ENCODE measurements at regions not wholly inside any gene's neighbourhood (a gene's known extent, or its start where the extent isn't known, plus 50 kb on each side); places are given as distances from the start of the nearest gene placed in this dataset.
"Not testable (repeated sequence)": the region's sequence is repeated elsewhere in the genome, so short reads cannot be mapped to it uniquely, and the experiment has no call there.

GRCh38 chr1:200496937-200497336 is 87.1 kb upstream of the ZNF281 start:
- no peak for DNase-seq

- DNase-seq, result no peak
Observed at GRCh38 chr1:200495901-200496300, 86.1 kb upstream of the ZNF281 start.

- no peak for DNase-seq
Observed at GRCh38 chr1:200493344-200493743, 83.5 kb upstream of the ZNF281 start.

- DNase-seq, result no peak
Observed at GRCh38 chr1:200491103-200491502, 81.3 kb upstream of the ZNF281 start.

GRCh38 chr1:200490183-200490582 is 80.3 kb upstream of the ZNF281 start:
- DNase-seq, result no peak

- DNase-seq, result peak; percentile 71 to 86 (median 76)
Observed at GRCh38 chr1:200488375-200489165, 78.7 kb upstream of the ZNF281 start.

GRCh38 chr1:200487650-200488049 is 77.8 kb upstream of the ZNF281 start:
- no peak for DNase-seq

GRCh38 chr1:200486634-200487033 is 76.8 kb upstream of the ZNF281 start:
- no peak for DNase-seq

GRCh38 chr1:200484438-200484946 is 74.7 kb upstream of the ZNF281 start:
- not testable (repeated sequence) for DNase-seq

- DNase-seq, result peak in 2 of 4 experiments; percentile 27 to 44
Observed at GRCh38 chr1:200483491-200484143, 73.8 kb upstream of the ZNF281 start.

GRCh38 chr1:200480964-200481363 is 71.1 kb upstream of the ZNF281 start:
- DNase-seq, result no peak

GRCh38 chr1:200479816-200480215 is 70.0 kb upstream of the ZNF281 start:
- no peak for DNase-seq

- DNase-seq, result no peak
Observed at GRCh38 chr1:200478945-200479558, 69.2 kb upstream of the ZNF281 start.

GRCh38 chr1:200478239-200478623 is 68.4 kb upstream of the ZNF281 start:
- no peak for DNase-seq

GRCh38 chr1:200474633-200475032 is 64.8 kb upstream of the ZNF281 start:
- DNase-seq, result no peak

- no peak for DNase-seq
Observed at GRCh38 chr1:200473698-200474371, 64.0 kb upstream of the ZNF281 start.

GRCh38 chr1:200471739-200472138 is 61.9 kb upstream of the ZNF281 start:
- no peak for DNase-seq

- no peak for DNase-seq
Observed at GRCh38 chr1:200468264-200469001, 58.6 kb upstream of the ZNF281 start.

GRCh38 chr1:200464784-200465400 is 55.1 kb upstream of the ZNF281 start:
- DNase-seq, result no peak
